CD4-positive, CD25-positive, alpha-beta regulatory T cell (primary cell): ENCODE measurements at regions not wholly inside any gene's neighbourhood (a gene's known extent, or its start where the extent isn't known, plus 50 kb on each side); places are given as distances from the start of the nearest gene placed in this dataset.

Experiments
- ATAC-seq, 2 donors: fragments of 150-1000 bp; cut with Tn5 transposase; one replicate each; pipeline ENCODE4 v1.10.0; 2021; ENCODE audit warnings: low read depth in 2 of 2, moderate number of reproducible peaks in 2 of 2, moderate library complexity in 1 of 2
- DNase-seq, 3 donors: peaks; one replicate each; pipeline versions ENCODE4 v3.0.0 to v3.0.0-alpha.2; 2012 to 2022; ENCODE audit warnings: mixed read lengths in 1 of 3
- H3K27ac ChIP-seq: one replicate; pipeline ENCODE4 v1.7.0; 2013; ENCODE audit warnings: mild to moderate bottlenecking, low read length; ENCODE audit not compliant: insufficient read depth, poor library complexity, severe bottlenecking
- H3K27me3 ChIP-seq: one replicate; pipeline ENCODE4 v1.7.0; 2013; ENCODE audit warnings: low read length; ENCODE audit not compliant: control insufficient read depth, insufficient read depth
- H3K36me3 ChIP-seq: one replicate; pipeline ENCODE4 v1.7.0; 2013; ENCODE audit warnings: mild to moderate bottlenecking, low read length, moderate library complexity; ENCODE audit not compliant: control insufficient read depth, insufficient read depth
- H3K4me1 ChIP-seq: 2 replicates; pipeline ENCODE4 v1.7.0; 2013; ENCODE audit warnings: mild to moderate bottlenecking, low read length; ENCODE audit not compliant: insufficient read depth, control insufficient read depth, poor library complexity, severe bottlenecking
- H3K4me3 ChIP-seq: one replicate; pipeline ENCODE4 v1.7.0; 2013; ENCODE audit warnings: low read depth, mild to moderate bottlenecking, low read length, moderate library complexity
- H3K9me3 ChIP-seq, 2 experiments: 1 replicate in 1 of 2; 2 replicates in 1 of 2; pipeline ENCODE4 v1.7.0; 2013; ENCODE audit warnings: low read length in 2 of 2, mild to moderate bottlenecking in 1 of 2, moderate library complexity in 1 of 2; ENCODE audit not compliant: control insufficient read depth in 2 of 2
- H3K27ac Mint-ChIP-seq, 3 donors: one replicate each; pipeline ENCODE4 v1.8.0; 2020 to 2022; ENCODE audit warnings: mild to moderate bottlenecking in 3 of 3, mixed read lengths in 3 of 3, moderate library complexity in 2 of 3
- H3K27me3 Mint-ChIP-seq: one replicate; pipeline ENCODE4 v1.8.0; 2022; ENCODE audit warnings: mild to moderate bottlenecking, mixed read lengths
- H3K36me3 Mint-ChIP-seq: one replicate; pipeline ENCODE4 v1.8.0; 2020; ENCODE audit warnings: mixed read lengths
- H3K4me1 Mint-ChIP-seq, 4 donors: one replicate each; pipeline ENCODE4 v1.8.0; 2020 to 2022; ENCODE audit warnings: mixed read lengths in 4 of 4, mild to moderate bottlenecking in 1 of 4
- H3K4me3 Mint-ChIP-seq, 4 donors: one replicate each; pipeline ENCODE4 v1.8.0; 2020 to 2022; ENCODE audit warnings: mild to moderate bottlenecking in 4 of 4, mixed read lengths in 4 of 4, moderate library complexity in 3 of 4
- H3K9me3 Mint-ChIP-seq, 7 donors: one replicate each; pipeline ENCODE4 v1.8.0; 2020 to 2022; ENCODE audit warnings: mixed read lengths in 7 of 7, mild to moderate bottlenecking in 3 of 7, moderate library complexity in 2 of 7

- H3K4me1 Mint-ChIP-seq, result no peaks in the 10 kb centered on the region
- no peaks in the 10 kb centered on the region for H3K36me3 Mint-ChIP-seq
- H3K4me3 Mint-ChIP-seq, result no peak overlapping the region
- H3K27ac Mint-ChIP-seq, result no peak overlapping the region
- ATAC-seq (no peak), DNase-seq (no peak)
- Histone ChIP-seq H3K4me1 (no peaks in the 10 kb centered on the region), H3K9me3 (no peaks in the 10 kb centered on the region), H3K4me3 (no peak overlapping the region), H3K36me3 (no peaks in the 10 kb centered on the region), H3K27ac (no peak overlapping the region), H3K27me3 (no peaks in the 10 kb centered on the region)
- no peaks in the 10 kb centered on the region for H3K27me3 Mint-ChIP-seq
- peaks cover 0 to 3% (median 0%) of the 10 kb centered on the region in 7 donors for H3K9me3 Mint-ChIP-seq
Measured at GRCh38 chr2:120793682-120794403, 58.2 kb downstream of the GLI2 start.

- Histone ChIP-seq H3K4me3 (no peak overlapping the region), H3K4me1 (no peaks in the 10 kb centered on the region), H3K9me3 (no peaks in the 10 kb centered on the region), H3K36me3 (no peaks in the 10 kb centered on the region), H3K27ac (no peak overlapping the region), H3K27me3 (no peaks in the 10 kb centered on the region)
- no peaks in the 10 kb centered on the region for H3K36me3 Mint-ChIP-seq
- H3K9me3 Mint-ChIP-seq, result peaks cover 0 to 1% (median 0%) of the 10 kb centered on the region in 7 donors
- DNase-seq, result no peak
- ATAC-seq, result no peak
- H3K4me1 Mint-ChIP-seq, result no peaks in the 10 kb centered on the region
- H3K27ac Mint-ChIP-seq, result no peak overlapping the region
- no peaks in the 10 kb centered on the region for H3K27me3 Mint-ChIP-seq
- no peak overlapping the region for H3K4me3 Mint-ChIP-seq
Measured at GRCh38 chr2:120794716-120795115, 59.0 kb downstream of the GLI2 start.

GRCh38 chr2:120796094-120796493, 60.4 kb downstream of the GLI2 start:
- no peaks in the 10 kb centered on the region for H3K9me3 ChIP-seq
- H3K4me3 Mint-ChIP-seq, result no peak overlapping the region
- H3K27ac ChIP-seq, result no peak overlapping the region
- H3K27me3 Mint-ChIP-seq, result no peaks in the 10 kb centered on the region
- no peak overlapping the region for H3K4me3 ChIP-seq
- no peaks in the 10 kb centered on the region for H3K36me3 ChIP-seq
- H3K4me1 ChIP-seq, result no peaks in the 10 kb centered on the region
- H3K9me3 Mint-ChIP-seq, result no peaks in the 10 kb centered on the region
- ATAC-seq (no peak), DNase-seq (no peak)
- H3K4me1 Mint-ChIP-seq, result no peaks in the 10 kb centered on the region
- H3K27ac Mint-ChIP-seq, result no peak overlapping the region
- no peaks in the 10 kb centered on the region for H3K27me3 ChIP-seq
- H3K36me3 Mint-ChIP-seq, result no peaks in the 10 kb centered on the region

GRCh38 chr2:120797421-120798221, 62.0 kb downstream of the GLI2 start:
- Histone ChIP-seq H3K27me3 (no peaks in the 10 kb centered on the region), H3K9me3 (no peaks in the 10 kb centered on the region), H3K27ac (no peak overlapping the region), H3K4me1 (no peaks in the 10 kb centered on the region), H3K36me3 (no peaks in the 10 kb centered on the region), H3K4me3 (no peak overlapping the region)
- Mint-ChIP-seq H3K36me3 (no peaks in the 10 kb centered on the region), H3K9me3 (no peaks in the 10 kb centered on the region), H3K27me3 (no peaks in the 10 kb centered on the region), H3K4me1 (no peaks in the 10 kb centered on the region), H3K27ac (no peak overlapping the region), H3K4me3 (no peak overlapping the region)
- ATAC-seq (no peak), DNase-seq (no peak)

GRCh38 chr2:120798567-120799247, 63.0 kb downstream of the GLI2 start:
- no peak for ATAC-seq
- Histone ChIP-seq H3K9me3 (no peaks in the 10 kb centered on the region), H3K36me3 (no peaks in the 10 kb centered on the region), H3K4me3 (no peak overlapping the region), H3K4me1 (no peaks in the 10 kb centered on the region), H3K27me3 (no peaks in the 10 kb centered on the region), H3K27ac (no peak overlapping the region)
- no peaks in the 10 kb centered on the region for H3K27me3 Mint-ChIP-seq
- H3K4me3 Mint-ChIP-seq, result no peak overlapping the region
- no peak for DNase-seq
- no peaks in the 10 kb centered on the region for H3K4me1 Mint-ChIP-seq
- H3K27ac Mint-ChIP-seq, result no peak overlapping the region
- no peaks in the 10 kb centered on the region for H3K36me3 Mint-ChIP-seq
- H3K9me3 Mint-ChIP-seq, result no peaks in the 10 kb centered on the region

- H3K27me3 ChIP-seq, result no peaks in the 10 kb centered on the region
- ATAC-seq (no peak), DNase-seq (no peak)
- no peak overlapping the region for H3K27ac ChIP-seq
- no peaks in the 10 kb centered on the region for H3K36me3 ChIP-seq
- H3K4me3 ChIP-seq, result no peak overlapping the region
- no peaks in the 10 kb centered on the region for H3K4me1 ChIP-seq
- Mint-ChIP-seq H3K9me3 (no peaks in the 10 kb centered on the region), H3K4me1 (no peaks in the 10 kb centered on the region), H3K4me3 (no peak overlapping the region), H3K27ac (no peak overlapping the region), H3K27me3 (no peaks in the 10 kb centered on the region), H3K36me3 (no peaks in the 10 kb centered on the region)
- H3K9me3 ChIP-seq, result no peaks in the 10 kb centered on the region
Measured at GRCh38 chr2:120802158-120802557, 66.5 kb downstream of the GLI2 start.

- Mint-ChIP-seq H3K27me3 (no peaks in the 10 kb centered on the region), H3K4me3 (no peak overlapping the region)
Measured at GRCh38 chr2:120802867-120803484, 67.3 kb downstream of the GLI2 start.

More at GRCh38 chr2:120802867-120803484, 67.3 kb downstream of the GLI2 start:
- Histone ChIP-seq H3K27me3 (no peaks in the 10 kb centered on the region), H3K9me3 (no peaks in the 10 kb centered on the region), H3K27ac (no peak overlapping the region), H3K36me3 (no peaks in the 10 kb centered on the region), H3K4me1 (no peaks in the 10 kb centered on the region), H3K4me3 (no peak overlapping the region)
- no peak overlapping the region for H3K27ac Mint-ChIP-seq
- no peaks in the 10 kb centered on the region for H3K36me3 Mint-ChIP-seq
- ATAC-seq (no peak), DNase-seq (no peak)
- H3K4me1 Mint-ChIP-seq, result no peaks in the 10 kb centered on the region
- no peaks in the 10 kb centered on the region for H3K9me3 Mint-ChIP-seq
